NCI-H2227 (cell line): ENCODE measurements at regions not wholly inside any gene's neighbourhood (a gene's known extent, or its start where the extent isn't known, plus 50 kb on each side); places are given as distances from the start of the nearest gene placed in this dataset.
"Not testable (repeated sequence)": the region's sequence is repeated elsewhere in the genome, so short reads cannot be mapped to it uniquely, and the experiment has no call there.

Experiments
- DNase-seq: peaks from one replicate; lab custom pipeline; 2025; ENCODE audit not compliant: unreplicated experiment; lab: John Stamatoyannopoulos, UW

DNA sequence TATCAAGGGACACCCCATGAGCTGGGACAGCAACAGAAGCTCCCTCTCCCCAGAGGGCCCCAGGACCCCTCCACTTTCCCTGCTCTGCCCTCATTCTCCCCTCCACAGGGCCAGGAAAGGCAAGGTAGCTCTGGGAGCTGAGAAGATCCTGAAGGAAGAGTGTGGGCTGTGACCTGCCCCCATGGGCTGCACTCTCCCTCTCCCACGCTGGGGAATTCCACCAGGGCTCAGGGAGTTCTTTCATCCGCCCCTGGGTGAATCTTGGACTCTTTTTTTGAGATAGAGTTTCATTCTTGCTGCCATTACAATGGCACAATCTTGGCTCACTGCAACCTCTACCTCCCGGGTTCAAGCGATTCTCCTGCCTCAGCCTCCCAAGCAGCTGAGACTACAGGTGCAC lies 73.8 kb downstream of the C9orf50 start:
- DNase-seq, result no peak

DNA sequence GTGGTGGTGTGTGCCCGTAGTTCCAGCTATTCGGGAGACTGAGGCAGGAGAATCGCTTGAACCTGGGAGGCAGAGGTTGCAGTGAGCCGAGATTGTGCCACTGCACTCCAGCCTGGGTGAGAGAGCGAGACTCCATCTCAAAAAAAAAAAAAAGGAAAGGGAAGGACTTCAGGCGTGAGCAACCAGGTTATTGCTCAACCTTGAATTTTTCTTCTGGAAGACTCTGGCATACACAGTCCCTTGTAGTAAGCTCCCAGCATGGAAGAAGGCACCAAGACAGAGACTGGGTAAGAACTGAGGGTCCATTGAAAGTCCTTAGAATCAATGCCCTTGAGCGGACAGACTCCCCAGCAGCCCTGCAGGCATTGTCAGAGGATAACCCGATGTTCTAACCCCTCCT lies 75.0 kb downstream of the C9orf50 start:
- not testable (repeated sequence) for DNase-seq

DNA sequence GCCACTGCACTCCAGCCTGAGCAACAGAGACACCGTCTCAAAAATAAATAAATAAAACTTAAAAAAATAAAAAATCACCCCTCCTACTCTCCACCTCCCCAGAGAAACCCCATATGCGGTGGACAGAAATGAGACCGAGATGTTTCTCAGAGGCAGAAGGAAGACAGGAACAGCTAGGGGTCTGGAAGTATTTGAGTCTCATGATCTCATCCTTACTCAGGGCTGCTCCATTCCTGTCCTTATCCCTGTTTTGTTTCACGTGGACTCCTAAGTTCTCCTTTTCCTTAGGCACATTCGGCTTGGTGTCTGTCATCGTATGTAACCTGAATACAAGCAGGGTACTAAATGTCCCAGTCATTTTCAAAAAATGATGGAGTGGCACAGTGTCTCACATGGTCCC lies 76.1 kb downstream of the C9orf50 start:
- DNase-seq, result no peak

DNA sequence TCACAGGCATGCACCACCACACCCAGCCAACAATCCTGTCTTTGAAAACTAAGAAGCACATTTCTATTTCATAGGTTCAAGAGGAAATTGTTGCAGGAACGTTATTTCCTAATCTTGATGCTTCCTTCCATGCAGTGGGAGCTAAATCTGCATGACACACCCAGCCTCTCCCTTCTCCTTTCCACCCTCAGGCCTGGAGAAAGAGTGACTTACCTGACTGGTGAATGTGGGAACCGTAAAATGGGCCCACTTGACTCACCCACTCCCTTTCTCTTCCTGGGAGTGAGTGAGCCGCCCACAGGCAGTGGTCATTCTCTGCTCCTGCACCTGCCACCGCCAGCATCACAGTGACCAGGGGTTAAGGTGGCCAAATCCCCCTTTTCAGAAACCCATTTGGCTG lies 78.2 kb downstream of the C9orf50 start:
- DNase-seq, result no peak

DNA sequence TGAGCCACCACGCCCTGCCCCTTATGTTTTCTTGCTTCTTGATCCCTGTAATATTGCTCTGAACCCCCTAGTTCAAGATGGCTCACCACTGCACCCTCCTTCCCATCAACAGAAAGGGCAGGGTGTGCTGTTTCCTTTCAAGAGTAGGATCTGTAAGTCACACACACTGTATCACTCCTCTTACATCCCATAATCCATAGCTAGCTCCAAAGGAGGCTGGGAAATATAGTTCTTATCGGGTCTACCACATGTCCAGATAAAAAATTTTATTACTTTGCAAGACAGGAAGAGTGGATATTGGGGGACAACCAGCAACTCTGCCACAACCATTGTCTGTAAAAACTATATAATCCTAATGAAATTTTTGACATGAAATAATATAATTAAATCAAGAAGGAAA lies 79.6 kb downstream of the C9orf50 start:
- DNase-seq, result no peak

DNA sequence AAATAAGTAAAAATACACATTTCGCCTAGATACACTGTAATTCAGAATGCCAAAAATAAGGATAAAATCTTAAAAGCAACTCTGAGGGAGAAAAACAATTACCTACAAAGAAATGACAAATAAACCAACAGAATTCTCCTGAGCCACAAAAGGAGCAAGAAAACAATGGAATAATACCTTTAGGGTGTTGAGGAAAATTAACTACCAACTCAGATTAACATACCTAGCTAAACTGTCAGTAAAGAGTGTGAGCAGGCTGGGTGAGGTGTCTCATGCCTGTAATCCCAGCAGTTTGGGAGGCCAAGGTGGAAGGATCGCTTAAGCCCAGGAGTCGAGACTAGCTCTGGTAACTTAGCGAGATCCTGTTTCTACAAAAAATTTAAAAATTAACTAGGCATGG lies 81.5 kb downstream of the C9orf50 start:
- no peak for DNase-seq

DNA sequence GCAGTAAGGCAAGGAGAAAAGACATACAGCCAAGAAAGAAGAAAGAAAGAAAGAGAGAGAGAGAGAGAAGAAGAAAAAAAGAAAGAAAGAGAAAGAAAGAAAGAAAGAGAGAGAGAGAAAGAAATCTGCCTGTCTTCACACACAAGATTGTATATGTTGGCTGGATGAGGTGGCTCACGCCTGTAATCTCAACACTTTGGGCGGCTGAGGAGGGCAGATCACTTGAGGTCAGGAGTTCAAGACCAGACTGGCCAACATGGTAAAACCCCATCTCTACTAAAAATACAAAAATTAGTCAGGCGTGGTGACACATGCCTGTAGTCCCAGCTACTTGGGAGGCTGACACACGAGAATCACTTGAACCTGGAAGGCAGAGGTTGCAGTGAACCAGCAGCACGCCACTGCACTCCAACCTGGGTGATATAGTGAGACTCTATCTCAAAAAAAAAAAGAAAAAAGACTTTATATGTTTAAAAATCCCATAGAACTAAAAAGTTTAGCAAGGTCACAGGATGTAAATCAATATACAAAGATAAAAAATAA lies 89.0 kb downstream of the C9orf50 start:
- not testable (repeated sequence) for DNase-seq

DNA sequence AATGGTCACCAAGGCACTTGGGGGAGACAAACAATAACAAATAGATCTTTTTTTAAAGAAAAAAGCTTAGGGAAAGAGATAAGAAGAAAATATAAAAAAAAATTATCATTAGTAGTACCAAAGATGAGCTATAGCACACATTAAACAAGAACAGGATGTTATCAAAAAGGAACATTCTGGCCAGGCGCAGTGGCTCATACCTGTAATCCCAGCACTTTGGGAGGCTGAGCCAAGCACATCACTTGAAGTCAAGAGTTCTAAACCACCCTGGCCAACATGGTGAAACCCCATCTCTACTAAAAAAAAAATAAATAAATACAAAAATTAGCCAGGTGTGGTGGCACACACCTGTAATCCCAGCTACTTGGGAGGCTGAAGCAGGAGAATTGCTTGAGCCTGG lies 92.9 kb downstream of the C9orf50 start:
- not testable (repeated sequence) for DNase-seq

DNA sequence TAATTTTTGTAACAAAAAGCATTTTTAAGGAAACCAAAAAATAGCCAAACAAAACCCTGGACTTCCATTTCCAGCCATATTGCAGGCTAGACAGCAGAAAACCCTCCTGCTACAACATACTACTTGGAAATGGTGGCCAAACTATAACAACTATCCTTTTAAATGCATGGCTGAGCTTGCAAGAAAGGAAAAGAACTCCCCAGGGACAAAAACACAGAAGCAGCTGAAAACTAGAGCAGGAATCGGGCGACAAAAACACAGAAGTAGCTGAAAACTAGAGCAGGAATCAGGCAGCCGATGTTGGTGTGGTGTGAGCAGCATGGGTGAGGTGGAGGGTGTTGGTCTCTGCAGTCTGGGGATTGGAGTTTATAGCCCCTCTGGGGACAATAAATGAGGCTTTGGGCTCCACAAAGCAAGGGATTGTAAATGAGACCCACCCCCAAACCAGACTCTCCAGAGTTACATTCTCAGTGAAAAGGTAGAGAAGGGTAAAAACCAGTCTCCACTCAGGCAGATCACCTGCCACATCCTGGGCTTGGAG lies 95.2 kb downstream of the C9orf50 start:
- DNase-seq, result no peak

DNA sequence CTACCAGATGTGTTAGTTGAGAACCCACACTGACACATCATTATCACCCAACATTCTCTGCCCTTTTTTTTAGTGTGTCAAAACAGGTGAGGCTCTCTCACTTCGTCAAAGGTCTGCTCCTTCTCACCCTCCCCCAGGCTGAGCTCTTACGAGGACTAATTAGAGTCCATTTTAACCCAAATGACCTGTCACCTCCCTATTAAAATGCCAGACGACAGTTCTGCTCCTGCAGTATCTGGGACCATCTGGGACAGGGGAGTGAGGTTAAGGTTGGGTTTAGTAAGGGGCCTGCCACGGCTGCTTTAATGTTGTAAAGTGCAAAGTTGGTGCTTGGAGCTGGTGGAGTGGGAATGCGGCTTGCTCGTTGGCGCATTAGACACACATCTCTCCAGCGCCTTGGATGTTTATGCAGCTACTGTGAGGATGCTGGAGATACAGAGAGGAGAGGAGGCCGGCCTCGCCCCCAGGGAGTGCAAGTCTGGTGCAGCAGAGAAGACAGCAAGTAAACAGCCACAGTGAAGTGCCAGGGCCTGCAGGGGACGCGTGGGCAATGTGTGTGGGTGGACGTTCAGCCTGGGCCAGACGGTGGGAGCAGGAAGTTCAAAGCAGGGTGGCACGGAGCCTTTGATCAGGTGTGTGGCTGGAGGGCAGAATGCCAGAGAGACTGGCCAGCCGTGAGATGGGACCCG lies 96.2 kb downstream of the C9orf50 start:
- no peak for DNase-seq

DNA sequence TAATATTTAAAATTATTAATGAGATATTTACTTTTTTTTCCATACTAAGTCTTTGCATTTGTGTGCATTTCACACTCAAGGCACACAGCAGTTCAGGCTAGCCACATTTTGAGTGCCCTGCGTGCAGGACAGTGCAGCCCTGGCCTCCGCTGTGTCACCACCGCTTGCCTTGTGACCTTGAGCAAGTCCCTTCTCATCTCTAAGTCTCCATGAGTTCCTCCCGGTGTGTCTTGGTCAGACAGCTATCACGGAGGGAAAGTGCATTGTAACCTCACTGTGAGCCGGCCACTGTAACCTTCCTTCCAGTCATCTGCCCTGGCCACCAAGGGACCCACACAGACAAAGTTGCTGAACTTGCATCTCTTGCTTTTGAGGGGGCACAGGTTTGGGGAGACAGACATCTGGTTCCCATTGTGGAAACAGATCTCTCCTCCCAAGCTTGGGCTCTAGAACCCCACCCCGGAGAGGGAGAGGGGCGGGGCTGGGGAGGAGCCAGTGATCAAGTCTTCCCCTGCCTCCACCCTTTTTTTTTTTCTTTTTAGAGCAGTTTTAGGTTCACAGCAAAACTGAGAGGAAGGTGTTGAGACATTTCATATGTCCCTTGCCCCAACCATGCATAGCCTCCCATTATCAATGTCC lies 96.8 kb downstream of the C9orf50 start:
- DNase-seq, result no peak

DNA sequence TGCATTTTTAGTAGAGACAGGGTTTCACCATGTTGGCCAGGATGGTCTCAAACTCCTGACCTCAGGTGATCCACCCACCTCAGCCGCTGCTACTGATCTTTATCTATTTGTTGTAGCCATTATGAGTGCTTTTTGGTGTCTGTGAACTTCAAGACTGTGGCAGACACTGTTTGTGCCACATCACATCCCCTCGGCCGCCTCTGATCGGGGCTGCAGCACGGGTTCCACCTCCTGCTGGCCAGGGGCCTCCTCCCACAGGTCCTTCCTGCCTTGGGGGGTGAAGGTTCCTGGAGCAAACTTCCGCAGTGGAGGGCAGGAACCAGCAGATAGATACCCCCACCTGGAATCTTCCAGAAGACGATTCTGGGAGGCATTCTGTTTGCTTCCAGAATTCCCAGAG lies 98.5 kb downstream of the C9orf50 start:
- no peak for DNase-seq

DNA sequence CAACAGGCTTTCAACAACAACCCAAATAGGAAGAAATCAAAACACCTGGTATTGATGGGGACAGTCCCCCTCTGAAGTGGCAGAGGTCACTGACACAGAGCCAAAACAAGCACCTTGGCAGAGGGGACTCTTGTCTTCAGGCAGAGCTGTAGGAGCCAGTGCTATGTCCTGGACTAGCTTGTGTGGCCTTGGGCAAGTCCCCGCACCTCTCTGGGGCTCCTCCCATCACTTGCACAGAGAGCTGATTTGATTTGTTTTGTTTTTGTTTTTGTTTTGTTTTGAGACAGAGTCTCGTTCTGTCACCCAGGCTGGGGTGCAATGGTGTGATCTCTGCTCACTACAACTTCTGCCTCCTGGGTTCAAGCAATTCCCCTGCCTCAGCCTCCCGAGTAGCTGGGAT lies 100.8 kb downstream of the C9orf50 start:
- DNase-seq, result no peak

DNA sequence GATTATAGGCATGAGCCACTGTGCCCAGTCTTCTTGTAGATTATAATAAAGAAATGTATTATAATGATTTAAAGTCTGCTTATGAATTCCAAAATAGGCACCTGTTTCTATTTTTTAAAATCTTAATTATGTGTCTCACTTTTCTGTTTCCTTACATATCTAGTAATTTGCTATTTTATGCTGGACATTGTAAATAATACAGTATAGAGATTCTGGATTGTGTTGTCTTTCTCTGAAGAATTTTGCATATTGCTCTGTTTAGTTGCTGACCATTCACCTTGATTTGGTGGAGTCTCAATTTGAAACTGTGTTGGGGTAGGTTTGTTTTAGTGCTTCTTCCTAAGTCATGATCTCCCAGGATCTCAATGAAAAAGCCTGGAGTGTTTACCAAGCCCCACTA lies 102.8 kb downstream of the C9orf50 start:
- no peak for DNase-seq

DNA sequence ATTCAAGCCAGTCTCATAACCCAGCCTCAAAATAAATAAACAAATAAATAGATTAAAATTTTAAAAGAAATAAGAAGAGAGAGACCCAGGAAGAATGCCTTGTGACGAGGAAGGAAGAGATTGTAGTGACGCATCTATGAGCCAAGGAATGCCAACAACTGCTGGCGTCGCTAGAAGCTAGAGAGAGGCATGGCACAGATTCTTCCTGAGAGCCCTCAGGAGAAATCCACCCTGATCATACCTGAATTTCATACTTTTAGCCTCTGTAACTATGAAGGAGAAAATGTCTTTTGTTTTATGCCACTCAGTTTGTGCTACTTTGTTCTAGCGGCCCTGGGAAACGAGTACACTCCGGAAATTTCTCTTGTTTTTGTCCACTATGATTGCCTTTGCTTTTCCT lies 103.9 kb downstream of the C9orf50 start:
- DNase-seq, result no peak

DNA sequence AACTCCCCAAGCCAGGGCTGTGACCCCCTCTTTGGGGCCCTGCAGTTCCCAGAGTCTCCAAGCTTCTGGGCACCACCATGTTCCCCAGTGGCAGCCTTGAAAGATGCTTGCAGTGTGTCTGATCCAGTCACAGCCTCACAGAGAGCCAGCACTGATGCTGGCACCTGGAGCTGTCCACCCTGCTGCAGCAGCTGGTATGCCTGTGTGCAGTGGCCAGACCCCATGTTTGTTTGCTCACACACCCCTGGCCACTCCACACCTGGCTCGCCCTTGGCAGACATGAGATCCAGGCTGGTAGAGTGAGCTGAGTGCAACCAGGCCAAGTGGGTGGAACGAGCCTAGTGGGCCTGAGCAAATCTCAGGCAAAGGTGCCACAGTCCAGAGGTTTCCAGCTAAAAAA lies 106.0 kb downstream of the C9orf50 start:
- DNase-seq, result no peak

DNA sequence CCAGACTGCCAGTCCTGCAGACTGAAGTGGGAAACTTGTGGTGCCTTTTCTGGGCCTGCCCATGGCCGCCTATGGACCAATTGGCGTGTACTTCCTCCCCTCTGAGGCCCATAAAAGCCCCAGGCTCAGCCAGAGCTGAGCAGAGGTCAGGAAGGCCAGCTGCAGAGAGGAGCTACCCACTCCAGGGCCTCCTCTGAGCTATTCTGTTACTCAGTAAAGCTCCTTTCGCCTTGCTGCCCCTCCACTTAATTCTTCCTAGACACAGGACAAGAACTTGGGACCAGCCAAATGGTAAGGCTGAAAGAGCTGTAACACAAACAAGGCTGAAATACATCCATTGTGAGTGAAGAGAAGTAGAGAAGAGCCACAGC lies 106.4 kb downstream of the C9orf50 start:
- no peak for DNase-seq

DNA sequence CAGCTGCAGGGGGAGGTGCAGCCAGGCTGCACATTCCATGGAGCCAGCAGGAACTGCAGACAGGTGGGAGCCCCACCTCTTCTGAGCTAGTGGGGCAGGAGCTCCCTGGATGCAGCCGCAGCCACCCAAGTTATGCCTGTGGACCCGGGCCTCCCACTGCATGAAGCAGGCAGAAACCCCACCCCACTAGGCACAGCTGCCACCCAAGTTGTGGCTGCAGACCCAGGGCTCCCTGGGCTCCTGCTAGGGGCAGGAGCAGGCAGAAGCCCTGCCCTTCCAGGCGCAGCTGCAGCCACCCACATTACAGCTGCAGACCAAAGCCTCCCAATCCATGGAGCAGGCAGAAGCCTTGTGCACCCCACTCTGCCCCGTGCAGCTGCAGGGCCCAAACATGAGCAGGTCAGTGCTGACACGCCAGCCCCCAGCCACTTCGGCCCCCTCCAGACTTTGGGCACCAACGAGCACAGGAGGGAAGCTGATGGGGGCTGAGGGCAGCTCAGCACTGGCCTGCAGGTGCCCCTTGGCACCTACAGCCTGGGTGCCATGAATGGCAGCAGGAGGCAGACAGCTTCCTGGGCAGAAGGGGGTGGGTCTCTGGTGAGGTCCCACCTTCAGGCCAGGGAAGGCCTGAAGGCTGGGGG lies 106.9 kb downstream of the C9orf50 start:
- no peak for DNase-seq

DNA sequence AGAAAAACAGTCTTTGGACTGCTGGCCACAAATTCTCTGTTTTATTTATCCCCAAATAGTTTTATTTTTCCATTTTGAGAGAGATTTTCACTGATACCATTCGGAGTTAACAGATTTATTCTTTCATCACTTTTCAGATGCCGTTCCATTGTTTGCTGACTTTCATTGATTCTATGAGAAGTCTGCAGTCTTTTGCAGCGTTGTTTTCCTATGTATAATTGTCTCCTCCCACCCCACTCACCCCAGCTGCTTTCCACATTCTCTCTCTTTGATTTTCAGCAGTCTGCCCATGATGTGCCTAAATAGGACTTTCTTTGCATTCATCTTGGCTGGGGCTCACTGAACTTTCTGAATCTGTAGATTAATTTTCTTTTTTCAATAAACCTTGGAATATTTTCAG lies 107.6 kb downstream of the C9orf50 start:
- peak; percentile 18 for DNase-seq

DNA sequence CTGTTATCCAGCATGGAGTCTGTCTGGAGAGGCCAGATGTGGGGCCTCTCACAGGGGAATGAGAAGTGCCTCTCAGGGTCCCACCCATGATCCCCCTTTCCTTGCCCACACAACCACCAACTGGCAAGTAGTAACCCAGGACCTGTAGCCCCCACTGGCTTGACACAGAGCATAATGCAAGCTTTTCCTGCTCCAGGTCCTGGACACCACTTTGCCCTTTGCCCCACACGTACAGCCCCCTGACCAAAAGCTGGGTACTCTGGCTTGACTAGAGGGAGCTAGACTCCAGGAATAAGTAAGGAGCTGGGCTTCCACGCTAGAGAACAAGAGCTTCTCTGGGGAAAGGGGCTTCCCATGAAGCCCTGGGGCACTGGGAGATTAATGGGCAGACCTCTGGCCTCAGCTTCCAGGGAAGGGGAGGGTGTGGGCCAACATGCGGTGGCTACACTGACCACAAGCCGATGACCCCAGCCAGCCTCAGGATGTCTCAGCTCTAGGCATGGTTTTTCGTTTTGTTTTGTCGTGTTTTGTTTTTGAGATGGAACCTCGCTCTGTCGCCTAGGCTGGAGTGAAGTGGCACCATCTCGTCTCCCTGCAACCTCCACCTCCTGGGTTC lies 109.5 kb downstream of the C9orf50 start:
- DNase-seq, result no peak

DNA sequence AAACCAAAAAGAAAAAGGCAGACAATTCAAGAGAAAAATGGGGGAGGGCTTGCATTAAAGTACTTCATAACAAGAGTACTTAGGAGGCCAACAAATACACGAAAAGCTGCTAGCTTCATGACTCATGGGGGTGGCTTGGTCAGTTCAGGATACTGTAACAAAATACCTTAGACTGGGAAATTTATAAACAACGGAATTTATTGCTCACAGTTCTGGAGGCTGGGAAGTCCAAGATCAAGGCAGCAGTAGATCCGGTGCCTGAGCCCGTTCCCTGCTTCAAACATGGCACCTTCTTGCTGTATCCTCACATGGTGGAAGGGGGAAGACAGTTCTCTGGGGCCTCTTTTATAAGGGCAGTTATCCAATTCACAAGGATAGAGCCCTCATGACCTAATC lies 111.4 kb downstream of the C9orf50 start:
- DNase-seq, result no peak

DNA sequence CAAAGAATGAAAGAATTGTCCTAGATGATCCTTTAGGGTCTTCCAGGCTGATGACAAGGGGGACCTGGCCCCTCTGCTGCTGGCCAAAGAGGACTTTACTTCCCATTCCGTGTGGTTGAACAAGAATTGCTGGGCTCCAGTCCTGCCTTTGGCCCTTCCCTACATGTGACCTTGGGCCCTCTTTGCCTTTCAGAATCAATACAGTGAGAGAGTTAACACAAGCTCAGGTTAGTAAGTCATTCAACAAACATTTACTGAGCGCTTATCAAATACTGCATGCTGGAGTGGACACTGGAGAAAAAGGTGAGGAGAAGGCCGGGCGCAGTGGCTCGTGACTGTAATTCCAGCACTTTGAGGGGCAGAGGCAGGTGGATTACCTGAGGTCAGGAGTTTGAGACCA lies 113.1 kb downstream of the C9orf50 start:
- no peak for DNase-seq
